Fibroblast of upper back skin (primary cell): ENCODE measurements at regions not wholly inside any gene's neighbourhood (a gene's known extent, or its start where the extent isn't known, plus 50 kb on each side); places are given as distances from the start of the nearest gene placed in this dataset.
"Not testable (repeated sequence)": the region's sequence is repeated elsewhere in the genome, so short reads cannot be mapped to it uniquely, and the experiment has no call there.

Experiments used
- DNase-seq: peaks from one replicate; pipeline ENCODE4 v3.0.0-alpha.2; 2013

- no peak for DNase-seq
These were observed 912.2 kb upstream of the ADGRB3 start for GRCh38 chr6:67722861-67723261.

DNA sequence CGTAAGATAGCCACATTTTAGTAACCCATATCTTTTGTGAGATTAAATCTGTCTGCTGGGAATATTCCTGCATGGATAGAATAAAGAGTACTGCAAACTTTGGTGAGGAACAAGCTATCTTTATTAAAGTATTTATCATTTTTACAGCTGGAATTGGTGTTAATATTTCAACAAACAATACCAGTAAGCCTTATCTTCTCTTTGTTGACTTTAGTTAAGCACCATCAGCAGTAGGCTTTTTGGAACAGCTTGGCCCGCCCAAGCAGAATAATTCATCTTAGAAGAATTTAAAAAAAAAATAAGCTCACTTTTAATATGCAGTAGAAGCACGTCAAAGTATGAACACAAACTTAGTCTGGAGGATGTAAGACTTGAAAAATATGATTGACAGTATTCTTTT lies 917.8 kb upstream of the ADGRB3 start:
- DNase-seq = no peak

DNA sequence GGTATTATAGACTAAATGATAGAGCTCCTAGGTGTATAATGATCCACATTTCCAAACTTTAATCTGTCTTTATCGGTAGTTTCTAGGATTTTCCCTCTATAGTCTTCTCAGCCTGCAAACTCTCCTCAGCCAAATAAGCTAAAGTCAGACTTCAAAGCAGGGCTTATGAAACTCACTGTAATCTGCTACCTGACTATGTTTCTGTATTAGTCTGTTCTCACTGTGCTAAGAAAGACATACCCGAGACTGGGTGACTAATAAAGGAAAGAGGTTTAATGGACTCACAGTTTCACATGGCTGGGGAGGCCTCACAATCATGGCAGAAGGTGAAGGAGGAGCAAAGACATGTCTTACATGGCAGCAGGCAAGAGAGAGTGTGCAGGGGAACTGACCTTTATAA lies 928.7 kb upstream of the ADGRB3 start:
- no peak for DNase-seq

GRCh38 chr6:67698534-67698933 lies 936.5 kb upstream of the ADGRB3 start:
- DNase-seq = no peak

DNA sequence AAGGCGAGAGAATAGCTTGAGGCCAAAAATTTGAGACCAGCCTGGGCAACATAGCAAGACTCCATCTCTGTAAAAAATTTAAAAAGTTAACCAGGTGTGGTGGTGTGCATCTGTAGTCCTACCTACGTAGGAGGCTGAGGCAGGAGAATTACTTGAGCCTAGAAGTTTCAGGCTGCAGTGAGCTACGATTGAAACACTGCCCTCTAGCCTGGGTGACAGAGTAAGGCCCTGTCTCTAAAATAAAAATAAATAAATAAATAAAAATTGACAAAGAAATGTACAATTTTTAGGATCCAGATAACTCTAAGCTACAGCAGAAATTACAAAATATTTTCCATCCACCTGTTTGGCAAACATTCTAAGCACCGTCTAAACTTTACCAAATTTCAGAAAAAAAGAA lies 941.0 kb upstream of the ADGRB3 start:
- no peak for DNase-seq

DNA sequence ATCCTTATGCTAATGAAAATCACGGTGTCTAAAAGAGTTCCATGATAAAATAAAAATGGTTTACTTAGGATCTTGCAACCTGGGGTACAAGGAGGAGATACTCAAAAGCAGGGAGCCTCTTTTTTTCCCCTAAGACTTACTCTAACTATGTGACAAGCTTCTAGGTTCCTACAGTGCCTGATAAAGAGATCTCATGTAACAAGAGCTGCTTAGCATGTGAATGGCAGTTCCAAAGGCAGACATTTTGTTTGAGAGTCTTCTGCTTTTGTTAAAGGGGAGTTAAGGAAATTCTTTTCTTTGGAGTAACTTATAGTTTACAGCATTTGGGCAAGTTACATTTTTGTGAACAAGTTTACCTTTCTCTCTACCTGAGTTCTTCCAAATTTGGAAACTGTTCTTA lies 945.8 kb upstream of the ADGRB3 start:
- DNase-seq = no peak

DNA sequence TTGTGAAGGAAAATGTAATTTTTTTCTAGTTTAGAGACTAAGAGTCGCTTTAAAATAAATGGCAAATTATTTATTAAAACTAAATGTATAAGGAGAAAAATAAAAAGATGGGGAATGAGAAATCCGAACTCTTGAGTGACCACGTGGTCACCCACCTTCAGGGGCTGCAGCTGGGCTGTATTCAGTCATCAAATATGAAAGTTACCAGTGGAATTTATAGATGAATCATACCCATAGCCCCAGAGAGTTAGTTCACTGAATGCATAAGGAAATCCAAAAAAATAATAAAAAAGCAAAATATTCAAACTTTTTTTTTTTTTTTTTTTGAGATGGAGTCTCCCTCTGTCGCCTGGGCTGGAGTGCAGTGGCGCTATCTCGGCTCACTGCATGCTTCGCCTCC lies 947.7 kb upstream of the ADGRB3 start:
- peak; percentile 16 for DNase-seq

DNA sequence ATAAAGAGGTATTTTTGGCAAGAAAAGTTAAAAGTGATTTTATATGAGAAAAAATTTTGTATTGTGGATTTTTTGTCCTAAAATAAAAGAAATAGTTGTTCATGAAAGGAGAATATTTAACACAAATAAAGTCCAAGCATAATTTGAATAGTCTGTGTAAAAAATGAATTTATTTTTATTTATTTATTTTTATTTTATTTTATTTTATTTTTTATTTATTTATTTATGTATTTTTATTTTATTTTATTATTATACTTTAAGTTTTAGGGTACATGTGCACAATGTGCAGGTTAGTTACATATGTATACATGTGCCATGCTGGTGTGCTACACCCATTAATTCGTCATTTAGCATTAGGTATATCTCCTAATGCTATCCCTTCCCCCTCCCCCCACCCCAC lies 948.9 kb upstream of the ADGRB3 start:
- DNase-seq = not testable (repeated sequence)

DNA sequence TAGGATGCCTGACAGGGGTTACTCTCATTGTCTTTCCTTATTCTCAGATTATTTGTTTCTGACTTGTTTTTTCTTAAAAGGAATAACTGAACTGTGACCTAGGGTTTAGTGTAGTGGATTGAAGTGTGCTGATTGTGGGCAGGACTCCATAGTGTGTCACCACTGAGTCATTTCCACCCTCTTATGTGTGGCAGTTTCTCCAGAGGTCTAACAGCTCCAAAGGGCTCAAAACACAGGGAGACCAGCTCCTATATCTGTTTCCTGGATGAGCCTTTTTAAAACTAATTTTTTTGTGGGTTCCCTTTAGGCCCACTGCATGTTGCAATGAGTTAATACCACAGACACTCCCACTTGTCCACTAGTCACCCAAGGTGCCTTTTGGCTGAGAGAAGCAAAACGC lies 951.1 kb upstream of the ADGRB3 start:
- peak; percentile 40 for DNase-seq

DNA sequence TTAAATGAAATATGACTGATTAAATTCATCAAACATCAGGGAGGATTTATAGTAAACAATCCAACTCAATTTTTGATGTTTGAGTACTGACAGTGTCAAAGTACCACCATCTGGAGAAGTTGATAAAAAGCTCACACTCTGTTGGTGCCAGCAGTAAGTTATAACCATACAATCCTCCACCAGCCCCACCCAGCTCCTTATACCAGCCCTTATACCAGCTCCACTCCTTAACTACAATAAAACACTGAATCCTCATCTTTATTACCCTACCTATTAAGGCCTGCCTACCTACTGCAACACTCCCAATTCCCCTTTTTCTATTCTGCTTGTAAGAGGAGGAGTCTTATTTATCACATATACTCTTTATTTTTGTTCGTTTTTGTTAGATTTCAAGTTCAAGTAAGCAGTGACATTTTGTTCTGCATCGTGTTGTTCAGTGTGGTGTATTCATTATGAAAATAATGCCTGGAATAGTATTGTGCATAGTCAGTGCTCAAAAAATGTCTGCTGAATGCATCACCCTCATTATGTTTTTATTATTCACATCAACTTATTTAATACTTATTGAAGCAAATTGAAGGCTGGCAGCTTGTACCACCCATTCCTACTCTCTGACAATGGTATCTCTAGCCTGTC lies 954.7 kb upstream of the ADGRB3 start:
- DNase-seq = peak; percentile 17

DNA sequence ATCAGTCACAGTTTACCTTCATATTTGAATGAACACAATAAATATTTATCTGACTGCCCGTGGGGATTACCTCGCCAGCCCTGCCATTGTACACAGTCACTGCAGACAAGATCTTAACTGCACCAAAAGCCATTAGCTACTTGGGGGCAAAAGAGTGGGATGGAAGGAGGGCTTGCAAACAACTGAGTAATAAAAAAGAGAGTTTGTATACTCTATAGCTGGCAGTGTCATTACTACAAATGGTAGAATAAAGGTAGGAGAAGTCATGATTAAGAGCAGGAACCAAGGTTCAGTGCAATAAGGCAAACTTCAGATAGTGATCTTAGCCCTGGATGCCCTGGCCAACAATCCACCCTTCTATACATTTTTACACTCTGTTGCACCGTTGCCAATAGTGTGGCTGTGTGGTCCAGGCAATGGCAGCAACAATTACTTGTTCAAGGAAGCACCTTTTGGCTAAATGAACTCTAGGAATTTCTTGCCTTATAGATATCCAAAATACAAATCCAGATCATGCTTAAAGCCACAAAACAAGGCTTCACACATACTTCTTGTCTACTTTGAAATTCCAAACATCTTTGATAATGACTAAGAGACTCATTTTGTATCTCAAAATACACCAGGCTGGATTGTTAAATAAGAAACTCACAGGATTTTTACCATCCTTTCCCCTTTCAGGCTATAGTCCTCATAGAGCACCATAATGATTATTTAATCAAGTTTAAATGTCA lies 955.4 kb upstream of the ADGRB3 start:
- peak; percentile 43 for DNase-seq

- no peak for DNase-seq
These were observed 958.2 kb upstream of the ADGRB3 start for GRCh38 chr6:67676892-67677291.

- DNase-seq = no peak
These were observed 967.3 kb upstream of the ADGRB3 start for GRCh38 chr6:67667637-67668422.

DNA sequence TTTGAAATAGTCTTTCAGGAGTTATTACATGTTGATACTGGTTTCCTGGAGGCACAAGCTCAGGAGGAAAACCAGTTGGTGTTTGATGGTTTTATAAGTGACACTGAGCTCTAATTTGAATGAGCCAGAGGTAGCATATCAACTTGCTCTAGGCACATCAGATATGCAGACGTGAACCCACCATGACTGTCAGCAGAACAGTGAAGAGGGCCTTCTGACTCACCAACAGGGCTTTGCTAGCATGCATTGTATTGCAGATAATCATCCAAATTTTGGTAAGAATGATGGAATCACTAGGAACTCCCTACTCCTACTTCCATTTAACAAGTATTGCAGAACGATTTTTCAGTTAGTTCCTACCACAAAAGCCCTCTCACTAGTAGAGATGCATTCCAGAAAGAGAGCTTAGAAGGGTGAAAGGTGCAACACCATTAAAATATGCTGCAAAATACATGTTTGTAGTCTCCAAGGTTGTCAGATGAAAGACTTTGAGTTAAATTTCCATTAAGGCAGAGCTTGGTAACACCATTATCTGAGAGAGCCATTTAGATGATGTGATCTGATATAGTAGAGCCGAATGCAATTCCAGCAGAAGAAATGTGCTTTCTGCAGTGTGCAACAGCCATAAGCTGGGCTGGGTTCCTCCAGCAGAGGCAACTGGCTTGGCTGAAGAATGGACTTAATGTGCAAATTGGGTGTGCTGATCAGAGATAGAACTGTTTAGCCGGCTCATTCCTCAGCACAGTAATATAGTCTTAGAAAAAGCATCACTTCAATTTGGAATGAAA lies 968.7 kb upstream of the ADGRB3 start:
- DNase-seq = no peak

DNA sequence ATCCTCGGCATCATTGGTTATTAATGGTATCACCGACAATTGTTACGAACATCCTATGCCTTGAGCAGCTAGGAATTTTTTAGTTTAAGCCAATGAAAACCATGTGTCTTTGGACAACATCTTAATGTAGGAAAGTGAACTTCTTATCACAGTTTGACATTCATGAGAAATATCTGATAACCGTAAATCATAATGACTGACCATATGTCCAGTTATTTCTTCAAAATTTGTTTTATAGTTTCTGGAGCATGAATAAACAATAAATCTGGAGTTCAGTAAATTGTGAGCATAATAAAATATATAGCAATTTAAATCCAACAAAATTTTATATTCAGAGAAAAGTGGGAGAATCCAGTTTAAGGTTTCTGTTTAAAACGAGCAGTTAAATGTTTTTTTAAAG lies 970.1 kb upstream of the ADGRB3 start:
- DNase-seq = no peak

GRCh38 chr6:67663105-67663895 lies 971.8 kb upstream of the ADGRB3 start:
- no peak for DNase-seq

DNA sequence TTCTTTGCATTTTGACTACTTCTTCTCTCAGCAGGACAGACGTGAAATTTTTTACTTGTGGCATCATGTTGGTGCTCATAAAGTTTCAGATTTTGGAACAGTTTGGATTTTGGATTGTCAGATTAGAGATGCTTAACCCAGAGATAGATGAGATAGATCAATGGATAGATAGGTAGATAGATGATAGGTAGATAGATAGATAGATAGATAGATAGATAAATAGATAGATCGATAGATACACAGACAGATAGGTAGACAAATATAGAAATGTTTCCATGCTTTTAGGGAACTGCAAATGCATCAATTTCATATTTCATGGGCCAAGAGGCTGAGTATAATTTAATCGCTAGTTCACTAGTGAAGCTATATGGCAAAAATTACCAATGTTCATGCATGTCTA lies 981.5 kb upstream of the ADGRB3 start:
- DNase-seq = no peak

- DNase-seq = no peak
These were observed 988.5 kb upstream of the ADGRB3 start for GRCh38 chr6:67646550-67646949.

- no peak for DNase-seq
These were observed 991.8 kb upstream of the ADGRB3 start for GRCh38 chr6:67643281-67643680.

DNA sequence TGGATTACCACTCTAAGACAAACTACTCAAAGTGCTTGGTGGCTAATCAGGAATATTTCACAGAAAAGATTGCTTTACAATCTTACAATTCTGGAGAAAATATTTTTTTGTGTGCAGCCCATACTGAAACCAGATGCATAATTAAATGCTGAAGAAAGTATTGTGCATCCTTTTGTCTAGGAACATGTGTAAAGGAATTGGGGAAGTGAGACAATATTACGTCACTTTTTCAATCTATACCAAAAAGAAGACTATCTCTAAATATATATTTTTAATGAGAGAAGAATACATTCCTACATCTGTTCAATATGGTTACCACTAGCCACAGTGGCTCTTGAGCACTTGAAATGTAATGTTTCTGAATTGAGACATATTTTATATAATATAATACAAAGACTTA lies 992.5 kb upstream of the ADGRB3 start:
- no peak for DNase-seq

DNA sequence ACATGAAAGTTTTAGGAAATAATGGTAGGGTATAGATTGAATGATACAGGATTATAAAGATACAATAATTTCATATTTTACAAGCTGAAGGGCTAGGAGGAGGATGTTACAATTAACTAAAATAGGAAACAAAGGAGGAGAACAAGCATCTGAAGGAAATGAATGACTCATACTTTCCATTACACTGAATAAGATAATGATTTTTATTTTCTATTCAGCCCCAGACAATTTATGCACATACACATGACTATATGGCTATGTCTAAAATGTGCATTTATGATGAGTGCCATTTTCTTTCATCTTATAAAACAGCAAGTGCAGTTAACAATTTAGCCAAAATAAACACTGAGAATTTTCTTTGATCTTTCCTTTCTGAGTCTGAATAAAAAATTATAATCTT lies 994.6 kb upstream of the ADGRB3 start:
- peak; percentile 4 for DNase-seq

DNA sequence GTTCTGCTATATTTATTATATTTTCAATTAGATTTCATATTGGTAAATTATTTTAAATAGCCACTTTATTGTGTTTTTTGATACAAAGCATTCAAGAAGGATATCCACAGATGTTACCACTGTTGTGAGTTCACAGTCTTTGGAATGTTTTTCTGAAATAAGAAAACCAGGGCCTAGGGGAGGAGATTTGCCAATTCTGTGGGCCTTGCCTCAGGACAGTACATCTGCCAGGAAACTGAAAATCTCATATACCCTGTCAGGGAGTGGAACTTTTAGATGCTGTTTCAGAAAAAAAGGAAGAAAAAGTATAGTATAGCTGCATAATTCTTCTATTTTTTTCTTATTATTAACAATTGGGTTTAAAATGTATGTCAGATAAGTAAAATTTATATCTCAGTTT lies 995.9 kb upstream of the ADGRB3 start:
- peak; percentile 7 for DNase-seq
